Activated effector memory CD4-positive, alpha-beta T cell treated with anti-CD3 and anti-CD28 coated beads, Interleukin-2, amount 50 U/mL, for 16 hours (primary cell): ENCODE measurements at regions not wholly inside any gene's neighbourhood (a gene's known extent, or its start where the extent isn't known, plus 50 kb on each side); places are given as distances from the start of the nearest gene placed in this dataset.

ENCODE experiments used
- DNase-seq: peaks from one replicate; pipeline ENCODE4 v3.0.0-alpha.2; 2020

GRCh38 chr2:6492573-6492972, 373.1 kb downstream of the CMPK2 start:
- DNase-seq: no peak

- no peak for DNase-seq
These were observed 372.4 kb downstream of the CMPK2 start for GRCh38 chr2:6493266-6493665.

GRCh38 chr2:6493669-6494068, 372.0 kb downstream of the CMPK2 start:
- no peak for DNase-seq

DNA sequence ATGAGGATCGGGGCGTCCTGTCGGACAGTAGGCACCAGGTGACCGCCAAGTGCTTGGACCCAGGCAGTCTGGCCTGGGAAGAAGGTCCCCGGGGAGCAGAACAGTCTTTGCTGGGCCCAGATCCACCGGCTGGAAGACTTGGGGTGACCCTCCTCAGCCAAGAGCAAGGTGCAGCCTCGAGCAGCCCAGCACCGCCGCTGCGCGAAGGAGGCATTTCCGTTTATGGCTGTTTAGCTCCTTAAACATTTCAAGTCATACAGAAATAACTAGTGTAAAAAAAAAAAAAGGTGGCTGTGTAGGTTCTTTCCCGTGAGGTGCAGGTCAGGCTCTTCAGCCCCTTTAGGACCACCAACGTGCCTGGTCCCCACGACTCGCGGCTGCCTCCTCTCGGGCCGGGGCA, 370.2 kb downstream of the CMPK2 start:
- DNase-seq: no peak

- no peak for DNase-seq
These were observed 369.3 kb downstream of the CMPK2 start for GRCh38 chr2:6496376-6496775.

DNA sequence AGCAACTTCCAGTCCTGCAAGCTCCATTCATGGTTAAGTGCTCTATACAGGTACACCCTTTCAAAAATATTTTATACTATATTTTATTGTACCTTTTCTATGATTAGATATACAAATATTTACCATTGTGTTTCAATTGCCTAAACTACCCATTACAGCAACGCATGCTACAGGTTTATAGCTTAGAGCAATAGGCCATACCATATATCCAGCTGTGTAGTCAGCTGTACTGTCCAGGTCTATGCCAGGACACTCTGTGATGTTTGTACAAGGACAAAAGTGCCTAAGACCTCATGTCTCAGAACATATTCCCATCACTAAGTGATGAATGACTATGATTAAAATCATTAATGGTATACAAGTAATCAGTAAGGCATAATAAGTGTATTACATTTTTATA, 368.7 kb downstream of the CMPK2 start:
- no peak for DNase-seq

- DNase-seq: no peak
These were observed 366.9 kb downstream of the CMPK2 start for GRCh38 chr2:6498841-6499240.

GRCh38 chr2:6499691-6500090, 366.0 kb downstream of the CMPK2 start:
- no peak for DNase-seq

DNA sequence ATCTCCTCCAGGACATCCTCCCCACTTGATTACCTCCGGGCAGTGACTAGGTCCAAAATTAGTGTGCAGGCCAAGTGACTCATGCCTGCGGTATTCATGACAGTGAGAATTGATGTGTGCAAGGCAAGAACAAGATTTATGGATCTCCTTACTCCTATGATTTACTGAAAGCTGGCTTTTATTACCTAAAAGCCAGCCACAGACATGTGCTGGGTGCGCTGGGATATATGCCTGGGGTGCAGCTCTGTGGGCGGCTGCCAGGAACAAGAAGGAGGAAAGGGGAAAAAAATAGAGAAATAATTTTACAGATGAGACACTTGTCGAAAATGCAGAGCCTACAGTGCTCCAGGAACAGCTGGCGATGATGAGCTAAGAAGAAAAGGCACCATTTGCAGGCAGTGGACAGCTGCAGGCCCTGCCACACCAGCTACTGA, 359.3 kb downstream of the CMPK2 start:
- DNase-seq: no peak

- no peak for DNase-seq
These were observed 358.8 kb downstream of the CMPK2 start for GRCh38 chr2:6506859-6507258.

DNA sequence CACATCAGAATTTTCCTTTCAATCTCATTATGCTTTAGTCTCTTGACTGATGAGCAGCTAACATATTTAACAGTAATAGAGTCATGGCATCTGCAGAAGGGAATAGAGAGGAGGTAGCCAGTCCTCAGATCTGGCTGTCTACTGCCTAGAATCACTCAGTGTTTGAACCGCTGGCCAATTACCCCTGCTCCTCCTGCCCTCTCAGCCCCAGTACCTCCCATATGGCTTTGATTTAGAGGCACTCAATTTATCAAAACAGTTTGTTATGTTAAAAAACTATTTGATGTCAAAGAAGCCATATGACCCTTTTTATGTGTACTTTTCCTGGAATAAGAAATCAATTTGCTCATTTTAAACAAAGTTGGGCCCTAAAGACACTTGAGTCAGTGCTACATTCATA, 355.2 kb downstream of the CMPK2 start:
- no peak for DNase-seq

GRCh38 chr2:6512589-6512988, 353.1 kb downstream of the CMPK2 start:
- DNase-seq: no peak

- DNase-seq: no peak
These were observed 349.0 kb downstream of the CMPK2 start for GRCh38 chr2:6516674-6517073.

GRCh38 chr2:6518361-6518760, 347.3 kb downstream of the CMPK2 start:
- no peak for DNase-seq

DNA sequence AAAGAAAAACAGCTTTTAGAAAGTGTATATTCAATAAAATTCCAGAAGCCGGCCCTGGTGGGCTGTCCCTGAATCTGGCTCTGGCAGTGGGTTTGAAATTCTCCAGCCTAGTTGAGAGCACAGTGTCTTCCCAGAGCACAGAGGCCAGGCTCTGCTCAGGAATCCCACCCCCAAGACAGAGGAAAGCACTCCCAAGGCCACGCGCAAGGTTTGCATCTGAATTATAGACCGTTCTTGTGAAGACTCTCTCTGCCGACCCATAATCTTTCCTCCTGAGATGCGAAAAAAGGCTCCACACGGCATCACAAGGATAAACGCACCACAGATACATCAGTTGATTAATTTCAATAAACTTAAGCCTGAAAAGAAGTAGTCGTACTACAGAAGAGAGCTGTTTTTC, 342.2 kb downstream of the CMPK2 start:
- no peak for DNase-seq

DNA sequence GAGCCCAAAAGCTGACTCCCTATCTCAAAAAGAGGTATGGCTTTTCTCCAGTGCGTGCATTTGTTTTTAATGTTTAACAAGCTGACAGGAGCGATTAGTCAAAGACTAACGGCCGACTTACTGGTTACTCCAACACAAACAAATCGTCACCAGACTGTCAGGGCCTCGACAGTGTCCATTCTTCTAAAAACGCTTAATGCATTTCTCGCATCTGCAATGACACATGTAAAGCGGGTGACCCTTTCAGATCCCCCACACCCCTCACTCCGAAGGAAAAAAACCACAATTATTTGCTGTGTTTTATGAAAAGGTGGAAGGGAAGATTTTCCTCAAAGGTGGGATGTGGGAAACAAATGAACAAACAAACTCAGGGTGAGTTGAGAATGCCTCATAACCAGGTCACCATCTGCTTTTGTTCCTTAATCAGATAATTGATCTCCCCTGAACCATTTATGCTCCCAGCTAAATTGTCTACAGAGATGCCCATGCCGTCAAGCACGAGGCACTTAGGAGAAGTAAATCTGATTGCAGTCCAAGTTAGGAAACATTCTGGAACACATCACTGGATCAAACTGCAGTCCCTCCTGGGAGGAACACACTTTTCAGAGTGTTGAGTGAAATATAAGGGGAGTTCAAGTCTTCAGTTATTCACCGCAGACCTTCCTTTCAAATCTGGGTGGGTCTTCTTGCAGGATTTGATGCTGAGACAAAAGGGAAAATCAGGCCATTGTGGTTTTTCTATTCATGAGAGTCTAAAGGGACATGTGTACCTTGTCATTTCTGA, 340.8 kb downstream of the CMPK2 start:
- no peak for DNase-seq

DNA sequence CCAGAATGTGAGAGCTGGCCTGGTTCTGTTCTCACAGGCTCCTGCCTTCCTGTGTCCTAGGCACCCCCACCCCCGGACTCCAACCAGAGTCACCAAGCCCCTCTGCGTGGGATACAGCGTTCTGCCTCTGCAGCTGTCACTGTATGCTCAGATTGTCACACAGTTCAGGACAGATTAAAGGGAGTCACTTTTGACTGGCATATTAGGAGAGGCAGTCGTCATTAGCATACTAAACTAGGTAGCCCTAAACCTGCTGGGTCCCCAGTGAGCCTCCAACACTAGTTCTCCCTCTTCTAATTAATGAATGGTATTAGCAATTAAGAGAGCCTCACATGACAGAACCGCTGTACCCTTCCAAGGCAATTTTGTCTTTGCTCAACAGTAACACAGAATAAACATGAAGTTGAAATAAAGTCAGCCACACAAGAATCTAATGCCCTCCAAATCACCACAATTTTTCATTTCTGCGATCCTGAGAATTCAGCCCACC, 340.2 kb downstream of the CMPK2 start:
- no peak for DNase-seq

DNA sequence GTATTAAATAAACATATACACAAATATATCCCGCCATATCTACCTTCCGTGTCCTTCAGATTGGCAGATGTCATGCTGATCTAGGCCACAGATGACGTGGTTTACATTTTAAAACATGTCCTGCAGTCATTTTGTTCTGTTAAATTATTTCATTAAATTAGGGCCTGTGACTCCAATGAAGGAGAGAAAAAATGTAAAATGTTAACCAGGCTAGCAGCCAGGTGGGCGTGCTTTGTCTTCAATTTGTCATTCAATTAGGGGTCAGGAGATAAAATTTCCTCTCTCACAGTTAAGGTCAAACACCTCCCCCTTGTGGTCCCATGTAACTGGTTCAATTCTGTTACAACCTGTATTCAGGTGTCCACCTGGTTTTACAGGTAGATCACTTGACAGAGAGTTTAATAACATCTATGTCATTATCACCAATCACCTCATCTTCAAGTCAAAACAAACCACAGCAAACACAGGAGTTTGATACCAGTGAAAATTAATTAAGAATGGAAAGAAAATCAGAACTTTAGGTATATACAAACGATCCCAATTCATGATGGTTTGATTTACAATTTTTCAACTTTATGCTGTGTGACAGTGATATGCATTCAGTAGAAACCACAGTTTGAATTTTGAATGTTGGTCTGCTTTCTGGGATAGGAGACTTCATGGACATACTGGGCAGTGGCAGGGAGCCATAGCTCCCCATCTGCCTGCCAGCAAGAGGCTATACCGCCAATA, 339.4 kb downstream of the CMPK2 start:
- DNase-seq: no peak

- no peak for DNase-seq
These were observed 334.4 kb downstream of the CMPK2 start for GRCh38 chr2:6531304-6531703.

DNA sequence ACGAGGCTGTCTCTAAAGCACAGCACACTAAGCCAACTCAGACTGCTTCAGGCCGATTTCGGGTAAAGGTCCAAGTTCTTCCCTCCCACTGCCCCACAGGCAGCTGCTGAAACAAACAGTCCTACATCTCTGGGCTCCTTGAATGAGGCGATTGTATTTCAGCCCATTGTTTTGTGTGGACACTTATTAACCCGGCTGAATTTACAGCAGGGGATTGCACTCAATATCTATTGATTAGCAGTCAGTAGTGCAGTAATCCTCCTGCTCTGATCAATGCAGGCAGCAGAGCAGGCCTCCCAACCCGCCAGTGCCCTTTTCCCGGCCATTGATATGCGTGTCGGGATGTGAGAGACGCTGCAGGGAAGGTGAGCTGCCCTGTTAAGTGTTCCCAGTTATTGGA, 330.1 kb downstream of the CMPK2 start:
- no peak for DNase-seq

- DNase-seq: no peak
These were observed 327.1 kb downstream of the CMPK2 start for GRCh38 chr2:6538607-6539006.

- no peak for DNase-seq
These were observed 320.4 kb downstream of the CMPK2 start for GRCh38 chr2:6545336-6545735.

- no peak for DNase-seq
These were observed 319.9 kb downstream of the CMPK2 start for GRCh38 chr2:6545795-6546194.

- DNase-seq: no peak
These were observed 311.2 kb downstream of the CMPK2 start for GRCh38 chr2:6554466-6554865.
